8988T (cell line): ENCODE measurements at regions not wholly inside any gene's neighbourhood (a gene's known extent, or its start where the extent isn't known, plus 50 kb on each side); places are given as distances from the start of the nearest gene placed in this dataset.

Source experiments
- DNase-seq: peaks from one replicate; pipeline ENCODE4 v3.0.0; 2011

DNA sequence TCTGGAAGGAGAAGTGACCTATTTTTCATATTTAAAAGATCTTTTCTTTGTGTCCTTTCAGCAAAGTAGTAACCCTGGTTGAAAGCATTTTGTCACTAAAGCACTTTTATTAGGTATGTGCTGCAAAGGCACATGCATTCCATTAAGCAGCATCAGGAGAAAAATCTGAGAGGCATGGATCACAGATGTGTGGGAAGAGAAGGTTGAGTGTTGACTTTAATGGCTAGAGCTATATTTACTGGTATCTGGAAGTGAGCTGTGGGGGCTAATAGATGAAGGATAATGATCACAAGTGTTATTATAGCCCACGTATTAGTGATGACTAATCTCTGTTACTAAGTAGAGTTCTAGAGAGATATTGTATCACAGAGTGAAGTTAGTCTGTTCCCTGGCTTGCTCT is 1520.7 kb downstream of the ARAP2 start:
- DNase-seq = no peak

DNA sequence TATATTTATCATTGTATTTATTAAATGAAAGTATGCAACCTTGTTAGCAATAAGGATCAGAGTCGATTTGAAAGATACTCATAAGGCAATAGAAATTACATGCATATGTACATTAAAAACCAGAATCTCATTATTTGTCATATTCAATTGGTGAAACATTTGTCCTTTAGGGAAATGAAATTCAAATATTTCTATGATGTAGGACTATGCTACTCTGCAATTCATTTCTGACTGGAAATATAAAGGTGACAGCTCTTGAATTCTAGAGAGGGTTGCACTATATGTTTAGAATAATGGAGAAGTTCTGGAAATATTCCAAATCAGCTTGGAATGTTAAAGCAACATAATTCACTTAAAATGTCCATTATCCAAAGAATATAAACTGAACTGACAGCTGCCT is 1519.8 kb downstream of the ARAP2 start:
- no peak for DNase-seq

DNA sequence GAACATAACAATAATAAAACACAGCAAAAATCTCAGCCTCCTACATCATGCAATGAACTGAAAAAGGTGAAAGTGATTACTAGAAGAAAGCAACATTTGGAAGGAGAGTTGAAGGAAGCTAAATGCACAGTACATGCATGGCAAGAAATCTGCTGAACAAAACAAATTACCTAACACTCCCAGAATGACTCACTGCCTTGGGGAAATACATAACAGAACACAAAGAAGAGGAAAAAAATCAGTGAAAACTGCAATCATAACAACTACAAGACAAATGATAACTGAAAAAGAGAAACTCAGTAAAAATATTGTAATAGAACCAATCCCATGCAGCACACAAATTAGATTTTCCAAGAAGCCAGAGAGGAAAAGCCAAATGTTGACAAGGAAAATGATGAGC is 1513.2 kb downstream of the ARAP2 start:
- DNase-seq = no peak

DNA sequence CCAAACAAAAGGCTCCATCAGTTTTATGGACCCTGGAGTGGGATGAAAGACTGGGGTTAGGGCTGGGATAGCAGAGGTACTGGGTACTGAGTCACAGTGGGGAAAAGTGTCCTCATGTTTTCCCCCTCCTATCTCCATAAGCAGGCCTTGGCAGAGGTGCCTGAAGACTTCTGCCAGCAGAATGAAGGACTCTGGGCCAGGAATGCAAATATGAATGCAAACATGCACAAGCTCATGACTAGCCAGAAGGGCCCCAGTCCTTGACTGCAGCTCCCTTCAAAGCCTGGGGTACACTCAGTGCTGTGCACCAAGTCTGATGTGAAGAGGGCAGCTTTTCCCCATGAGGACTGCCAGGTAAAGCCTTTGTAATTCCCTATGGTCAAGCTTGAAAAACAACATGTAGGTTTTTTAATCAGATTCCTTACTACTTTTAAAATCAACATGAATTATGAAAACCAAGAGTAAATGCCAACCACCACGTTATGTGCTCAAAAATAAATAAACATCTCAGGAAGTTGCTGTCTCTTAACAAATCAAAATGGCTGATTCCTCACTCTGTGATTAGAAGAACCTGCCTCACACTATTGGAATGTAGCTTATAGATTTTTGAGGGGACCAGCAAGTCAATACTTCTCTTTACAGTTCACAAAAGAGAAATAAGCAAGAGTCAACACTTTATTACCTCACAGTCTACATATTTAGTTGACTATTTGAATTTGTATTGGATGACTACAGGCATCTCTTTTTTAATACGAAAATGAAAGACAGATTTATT is 1512.0 kb downstream of the ARAP2 start:
- no peak for DNase-seq

DNA sequence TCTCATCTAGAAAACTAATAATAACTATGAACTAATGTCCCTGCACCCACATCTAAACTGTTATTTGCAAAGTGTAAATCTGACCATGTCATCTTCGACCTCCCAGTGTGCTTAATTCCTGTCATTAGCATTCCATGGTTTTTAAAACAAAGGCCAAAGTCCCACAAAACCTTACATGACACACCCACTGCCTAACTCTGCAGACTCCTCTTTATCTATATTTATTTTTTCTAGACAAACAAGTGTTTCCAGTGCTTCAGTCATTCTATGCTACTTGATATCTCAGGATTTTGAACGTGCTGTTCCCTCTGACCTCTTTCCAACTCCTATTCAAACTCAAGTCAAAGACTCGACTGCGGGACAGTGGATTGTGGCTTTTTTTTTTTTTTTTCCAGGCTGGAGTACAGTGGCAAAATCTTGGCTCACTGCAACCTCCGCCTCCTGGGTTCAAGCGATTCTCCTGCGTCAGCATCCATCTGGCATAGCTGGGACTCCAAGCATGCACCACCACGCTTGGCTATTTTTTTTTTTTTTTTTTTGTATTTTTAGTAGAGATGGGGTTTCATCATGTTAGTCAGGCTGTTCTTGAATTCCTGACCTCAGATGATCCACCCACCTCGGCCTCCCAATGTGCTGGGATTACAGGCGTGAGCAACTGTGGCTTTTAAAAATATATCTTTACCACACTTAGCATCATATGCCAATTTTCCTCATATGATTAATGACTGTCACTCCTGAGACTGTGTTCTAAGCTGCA is 1511.0 kb downstream of the ARAP2 start:
- DNase-seq = no peak

DNA sequence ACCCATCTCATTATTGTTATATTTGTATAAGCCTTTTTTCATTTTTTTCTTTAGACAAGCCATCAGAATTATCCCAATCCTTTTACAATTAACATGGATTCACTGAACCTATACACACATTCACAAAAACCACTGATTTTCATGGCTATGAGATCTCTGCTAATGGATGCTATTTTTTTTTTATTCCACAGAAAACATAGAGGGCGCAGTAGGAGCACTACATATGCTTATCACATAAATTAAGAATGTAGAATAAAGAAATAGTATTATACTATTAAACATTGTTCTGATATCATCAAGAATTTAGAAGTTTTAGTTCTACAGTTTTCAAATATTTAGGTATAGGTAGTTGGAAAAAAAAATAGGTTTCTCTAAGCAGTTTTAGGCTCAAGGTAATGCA is 1477.4 kb downstream of the ARAP2 start:
- DNase-seq = no peak

DNA sequence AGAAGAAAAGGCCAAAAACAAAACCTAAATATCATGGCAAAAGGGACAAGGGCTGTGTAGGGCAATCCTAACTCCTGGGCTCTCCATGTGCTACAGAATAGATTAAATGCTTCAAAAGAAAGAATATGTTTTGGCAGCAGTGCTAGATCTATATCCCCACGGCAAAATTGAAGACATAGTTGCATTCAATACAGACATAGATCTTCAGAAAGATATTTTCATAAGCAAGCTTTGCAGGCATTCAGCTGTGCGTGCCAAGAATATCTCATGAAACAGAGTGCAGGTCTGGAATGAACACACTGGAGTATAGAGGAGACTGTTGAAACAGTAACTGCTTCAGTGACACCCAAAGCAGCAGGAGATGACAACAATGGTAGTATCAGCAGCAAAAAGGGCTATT is 1476.9 kb downstream of the ARAP2 start:
- no peak for DNase-seq

DNA sequence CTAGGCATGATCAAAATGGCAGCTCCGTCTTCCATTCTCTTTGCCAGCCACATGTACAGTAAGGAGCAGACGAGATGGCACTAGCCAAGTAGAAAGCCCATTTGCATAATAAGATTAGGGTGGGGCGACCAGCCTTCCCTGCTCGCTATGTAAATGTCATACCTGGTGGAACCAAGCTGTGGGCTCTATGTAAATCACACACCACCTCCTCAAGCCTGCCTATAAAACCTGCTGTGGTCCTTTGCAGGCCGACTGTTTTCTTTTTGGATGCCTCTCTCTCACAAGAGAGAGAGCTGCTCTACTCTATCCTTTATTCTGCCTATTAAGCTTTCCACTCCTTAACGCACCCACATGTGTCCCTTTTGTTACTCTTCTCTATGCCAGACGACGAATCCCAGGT is 1472.7 kb downstream of the ARAP2 start:
- DNase-seq = no peak

DNA sequence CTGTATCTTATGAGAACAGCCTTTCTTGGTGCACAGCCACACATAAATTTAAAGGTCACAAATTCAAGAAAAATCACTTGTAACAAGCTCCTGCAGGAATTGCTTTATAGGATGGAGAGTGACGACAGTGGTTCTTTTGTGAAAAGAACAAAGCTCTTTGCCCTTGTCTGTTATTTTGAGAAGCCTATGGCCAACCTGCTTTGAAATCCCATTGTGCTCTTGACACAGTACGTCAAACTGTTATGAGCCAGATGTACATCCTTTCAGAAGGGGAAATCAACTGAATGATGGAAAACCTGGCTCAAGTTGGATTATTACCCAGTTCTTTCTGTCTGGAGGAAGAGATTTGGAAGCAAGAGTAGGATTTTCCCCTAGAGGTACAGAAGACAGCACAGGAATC is 1454.2 kb downstream of the ARAP2 start:
- no peak for DNase-seq

DNA sequence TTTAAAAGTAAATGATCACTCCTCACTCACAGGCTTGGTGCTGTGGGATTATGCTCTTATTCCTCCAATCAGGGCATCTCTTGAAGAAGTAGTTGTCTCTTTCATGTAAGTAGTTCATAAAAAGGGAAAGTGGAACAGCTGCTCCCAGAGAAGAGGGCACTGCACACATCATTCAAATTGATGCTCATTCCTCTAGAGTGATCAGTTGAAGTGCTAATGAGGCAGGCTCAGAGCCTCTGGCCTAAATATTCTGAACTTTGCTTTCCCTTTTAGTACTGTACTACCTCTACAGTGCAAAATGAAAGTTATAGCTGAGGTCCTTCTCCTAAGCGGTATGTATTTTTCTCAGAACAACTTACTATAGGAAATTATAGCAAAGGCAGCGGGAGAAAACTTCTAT is 1453.1 kb downstream of the ARAP2 start:
- no peak for DNase-seq

DNA sequence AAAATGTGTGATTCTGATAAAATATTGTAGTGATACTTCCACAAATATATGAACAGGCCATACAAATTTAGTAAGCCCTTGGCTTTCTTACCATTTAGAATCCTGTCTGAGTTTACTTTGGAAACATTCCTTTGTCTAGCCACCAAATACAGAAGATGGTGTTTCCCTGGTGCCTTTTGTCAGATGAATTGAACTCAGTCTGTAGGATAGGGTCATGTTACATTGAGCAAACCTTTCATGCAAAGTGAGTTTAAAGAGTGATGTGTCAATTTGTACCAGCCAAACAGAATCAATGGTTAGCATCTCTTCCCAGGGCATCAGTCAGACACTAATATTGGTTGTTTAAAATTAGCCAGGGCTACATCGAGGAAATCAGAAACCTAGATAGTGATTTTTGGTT is 1443.4 kb downstream of the ARAP2 start:
- no peak for DNase-seq

DNA sequence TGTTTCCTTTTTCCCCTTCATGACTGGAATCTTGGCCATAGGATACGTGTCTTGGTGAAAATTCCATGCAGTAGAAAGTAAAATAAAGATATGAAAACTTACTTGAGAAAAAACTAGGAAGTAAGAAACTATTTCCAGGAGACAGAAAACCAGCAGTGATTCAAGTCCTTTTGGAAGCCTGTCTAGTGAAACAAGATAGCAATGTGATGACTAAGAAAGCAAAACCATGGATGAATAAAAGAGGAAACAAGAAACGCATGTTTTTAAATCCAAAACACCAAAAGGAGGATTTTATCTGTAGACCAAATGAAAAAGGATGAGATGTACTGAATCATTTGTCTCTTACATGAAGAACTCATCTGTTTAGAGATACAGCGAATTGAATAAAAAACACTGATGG is 1430.0 kb downstream of the ARAP2 start:
- no peak for DNase-seq

DNA sequence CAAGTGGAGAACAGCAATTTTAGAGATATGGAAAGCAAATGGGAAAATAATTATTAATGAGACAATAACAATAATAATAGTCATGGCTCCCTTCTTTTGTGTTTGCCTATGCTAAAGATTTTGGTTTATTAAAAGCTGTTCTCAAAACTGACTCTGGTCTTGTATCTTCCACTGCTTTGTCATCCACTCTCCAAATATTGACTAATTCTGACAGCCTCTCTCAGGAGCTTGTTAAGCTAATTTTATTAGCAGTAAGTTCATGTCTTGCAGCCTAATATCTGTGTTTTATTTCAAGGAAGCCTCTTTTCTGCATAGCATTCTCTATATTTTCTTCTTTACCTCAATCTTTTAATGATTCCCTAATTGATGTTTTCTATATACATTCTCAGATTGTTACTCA is 1419.8 kb downstream of the ARAP2 start:
- no peak for DNase-seq

DNA sequence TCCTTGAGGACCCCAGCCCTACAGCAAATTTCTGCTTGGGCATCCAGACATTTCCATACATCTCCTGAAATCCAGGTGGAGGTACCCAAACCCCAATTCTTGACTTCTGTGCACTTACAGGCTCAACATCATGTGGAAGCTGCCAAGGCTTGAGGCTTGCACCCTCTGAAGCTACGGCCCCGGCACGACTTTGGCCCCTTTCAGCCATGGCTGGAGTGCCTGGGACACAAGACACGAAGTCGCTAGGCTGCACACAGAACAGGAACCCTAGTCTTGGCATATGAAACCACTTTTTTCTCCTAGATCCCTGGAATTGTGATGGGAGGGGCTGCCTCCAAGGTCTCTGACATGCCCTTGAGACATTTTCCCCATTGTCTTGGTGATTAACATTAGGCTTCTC is 1417.7 kb downstream of the ARAP2 start:
- DNase-seq = no peak

DNA sequence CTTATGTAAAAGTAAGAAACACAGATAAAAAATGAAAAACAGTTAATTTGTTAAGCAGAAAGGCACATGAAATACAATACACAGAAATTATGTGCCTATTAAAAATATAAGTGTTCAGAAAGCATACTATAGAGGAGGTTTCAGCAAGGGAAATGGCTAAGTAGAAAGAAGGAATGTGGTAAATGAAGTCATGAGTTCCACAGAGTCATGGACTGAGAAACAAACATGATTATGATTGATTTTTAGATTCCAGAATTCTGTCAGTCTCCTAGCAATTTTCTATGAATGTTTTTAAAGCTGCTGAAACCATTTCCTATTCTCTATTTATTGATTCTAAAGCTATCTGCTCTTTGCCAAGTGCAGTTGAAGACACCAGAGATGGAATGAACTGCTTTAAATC is 1398.4 kb downstream of the ARAP2 start:
- DNase-seq = no peak

DNA sequence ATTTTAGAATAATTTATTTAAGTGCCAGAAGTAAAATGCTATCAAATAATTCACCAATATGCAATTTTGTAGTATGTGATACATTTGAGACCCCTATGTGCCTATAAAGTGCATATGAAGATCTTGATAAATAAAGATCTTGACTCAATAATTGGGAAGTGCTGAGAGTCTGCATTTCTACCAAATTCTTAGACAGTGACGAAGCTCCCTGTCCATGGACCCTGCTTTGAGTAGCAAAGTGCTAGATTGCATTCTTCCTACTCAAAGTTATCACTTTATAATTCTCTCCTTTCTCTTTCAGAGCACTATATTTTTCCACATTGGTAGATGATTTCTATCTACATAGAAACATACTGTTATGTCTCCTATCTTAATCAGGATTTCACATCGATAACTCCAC is 1393.9 kb downstream of the ARAP2 start:
- DNase-seq = no peak

DNA sequence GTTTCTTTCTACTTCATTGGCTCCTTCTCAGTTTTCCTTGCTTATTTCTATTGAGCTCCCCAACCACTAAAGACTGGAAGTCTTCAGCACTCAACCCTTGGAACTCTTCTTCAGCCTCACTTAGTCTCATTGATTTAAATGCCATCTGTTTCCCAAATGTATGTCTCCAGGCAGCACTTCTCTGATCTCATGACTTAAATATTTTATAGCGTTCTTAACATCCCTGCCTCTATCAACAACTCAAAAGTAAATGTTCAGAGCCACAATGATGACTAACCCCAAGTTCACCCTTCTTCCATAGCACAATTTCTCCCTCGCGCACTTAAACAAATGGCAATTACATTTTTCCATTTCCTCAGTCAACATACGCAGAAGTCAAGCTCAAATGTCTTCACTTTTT is 1393.3 kb downstream of the ARAP2 start:
- DNase-seq = no peak

DNA sequence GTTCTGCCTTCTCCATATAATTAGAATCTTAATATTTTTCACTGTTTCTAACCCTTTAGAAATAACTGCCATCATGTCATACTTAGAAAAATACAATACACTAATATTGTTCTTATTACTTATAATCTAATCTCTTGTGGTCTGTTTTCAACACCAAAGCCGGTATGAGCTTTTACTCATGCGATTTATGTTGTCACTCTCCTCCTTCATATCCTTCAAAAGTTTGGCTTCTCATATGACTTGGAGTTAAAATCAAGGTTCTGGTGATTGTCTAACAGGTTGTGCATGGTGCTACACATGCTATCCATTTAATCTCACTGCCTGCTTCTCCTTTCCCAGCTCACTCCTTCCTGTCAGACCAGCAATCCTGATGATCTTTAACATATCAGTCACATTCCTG is 1392.9 kb downstream of the ARAP2 start:
- no peak for DNase-seq

DNA sequence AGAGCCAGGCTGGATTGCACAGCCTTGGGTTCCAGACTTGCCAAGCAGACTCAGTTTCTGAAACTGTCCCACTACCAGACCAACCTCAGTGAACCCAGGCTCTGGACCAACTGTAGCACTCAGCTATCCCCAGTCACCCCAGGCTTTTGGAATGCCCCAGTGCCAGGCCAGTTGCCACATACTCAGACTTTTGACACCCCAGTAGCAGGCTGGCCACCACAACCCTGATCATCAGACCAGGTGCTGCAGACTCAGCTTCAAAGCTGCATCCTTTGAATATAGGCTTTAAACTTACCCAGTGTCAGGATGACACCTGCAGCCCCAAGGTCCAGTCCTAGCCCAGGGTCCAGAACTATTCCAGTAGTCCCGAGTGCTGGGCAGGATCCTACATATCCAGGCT is 1389.9 kb downstream of the ARAP2 start:
- DNase-seq = no peak

DNA sequence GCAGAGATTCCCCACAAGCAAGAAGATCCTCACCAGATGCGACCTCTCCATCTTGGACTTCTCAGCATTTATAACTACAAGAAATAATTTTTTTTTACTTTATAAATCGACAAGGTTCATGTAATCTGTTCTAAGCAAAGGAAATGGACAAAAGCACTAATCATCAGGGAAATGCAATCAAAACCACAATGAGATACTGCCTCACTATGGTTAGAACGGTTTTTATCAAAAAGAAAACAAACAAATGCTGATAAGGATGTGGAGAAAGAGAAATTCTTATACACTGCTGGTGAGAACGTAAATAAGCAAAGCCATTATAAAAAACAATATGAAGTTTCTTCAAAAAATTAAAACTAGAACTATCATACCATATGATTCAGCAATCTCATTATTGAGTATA is 1382.6 kb downstream of the ARAP2 start:
- no peak for DNase-seq

DNA sequence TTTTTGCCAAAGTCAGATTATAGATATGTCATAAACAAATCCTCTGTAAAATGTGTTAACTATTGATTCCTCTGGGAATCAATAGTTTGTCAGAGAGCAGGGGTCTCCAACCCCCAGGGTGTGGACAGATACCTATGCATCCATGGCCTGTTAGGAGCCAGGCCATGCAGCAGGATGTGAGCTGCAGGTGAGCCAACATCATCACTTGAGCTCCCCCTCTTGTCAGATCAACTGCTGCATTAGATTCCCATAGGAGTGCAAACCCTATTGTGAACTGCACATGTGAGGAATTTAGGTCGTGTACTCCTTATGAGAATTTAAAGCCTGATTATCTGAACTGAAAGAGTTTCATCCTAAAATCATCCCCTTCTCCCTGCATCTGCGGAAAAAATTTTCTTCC is 1365.4 kb downstream of the ARAP2 start:
- no peak for DNase-seq

DNA sequence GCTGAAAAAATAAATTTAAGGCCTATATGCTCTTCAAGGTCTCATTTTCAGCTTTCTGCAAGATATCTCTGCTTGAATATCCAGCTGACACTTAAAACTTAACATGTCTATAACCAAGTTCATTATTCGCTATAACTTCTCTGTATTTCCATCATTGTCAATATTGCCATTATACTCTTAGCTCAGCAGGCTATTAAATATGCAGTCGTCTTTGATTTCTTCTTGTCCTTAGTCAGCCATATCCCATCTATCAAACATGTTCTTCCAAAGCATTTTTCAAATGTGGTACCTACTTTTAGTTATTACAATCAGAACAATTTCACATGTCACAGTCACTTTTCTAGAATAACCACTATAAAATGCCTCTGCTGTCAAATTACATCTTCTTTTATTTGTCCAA is 1364.1 kb downstream of the ARAP2 start:
- DNase-seq = no peak

DNA sequence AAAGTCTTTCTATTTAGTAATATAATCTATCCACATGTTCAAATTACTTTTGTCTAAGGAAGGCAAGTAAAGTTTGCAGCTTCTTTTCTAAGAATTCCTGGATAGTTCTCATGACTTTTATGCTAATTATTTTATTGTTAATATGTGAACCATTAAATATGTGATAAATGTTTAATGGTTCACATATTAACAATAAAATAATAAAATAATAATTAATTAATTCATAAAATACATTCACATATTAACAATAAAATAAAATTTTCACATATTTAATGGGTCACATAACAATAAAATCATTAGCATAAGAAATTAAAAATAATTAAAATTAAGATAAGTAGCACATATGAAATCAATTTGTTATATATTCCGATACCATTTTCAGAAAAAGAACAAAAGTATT is 1352.4 kb downstream of the ARAP2 start:
- no peak for DNase-seq

DNA sequence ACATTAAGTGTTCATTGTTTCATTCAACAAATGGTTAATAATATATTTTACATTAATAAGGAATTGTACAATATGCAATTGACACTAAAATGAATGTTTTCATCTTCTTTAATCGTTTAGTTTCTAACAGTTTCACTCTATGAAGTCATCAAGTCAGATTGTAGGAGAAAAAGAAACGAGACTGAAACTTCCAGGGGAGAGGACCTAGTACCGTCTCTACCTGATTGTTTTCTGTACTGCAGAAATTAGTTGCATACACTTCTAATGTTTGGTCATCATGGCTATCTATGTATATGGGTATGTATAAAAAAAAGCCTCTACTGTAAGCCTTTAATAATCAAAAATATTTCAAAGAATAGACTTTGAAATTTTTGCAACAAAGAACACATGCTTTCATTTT is 1350.9 kb downstream of the ARAP2 start:
- no peak for DNase-seq

DNA sequence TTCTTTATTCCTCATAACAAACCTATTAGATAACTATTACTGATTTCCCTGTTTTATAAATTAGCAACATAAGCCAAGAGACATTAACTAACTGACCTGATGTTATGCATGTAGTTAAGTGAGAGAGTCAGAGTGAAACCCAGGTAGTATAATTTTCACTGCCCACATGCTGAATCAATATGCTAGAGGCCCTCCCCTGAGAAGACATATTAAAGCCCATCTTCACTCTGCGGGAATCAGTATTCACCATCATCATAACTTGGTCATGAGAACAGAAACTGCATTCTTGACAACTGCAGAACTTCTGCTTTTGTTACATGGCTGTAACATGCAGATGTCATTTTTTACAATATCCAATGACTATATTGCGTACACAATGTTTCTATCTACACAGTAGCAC is 1324.3 kb downstream of the ARAP2 start:
- no peak for DNase-seq
